Cardiac fibroblast (primary cell): ENCODE measurements at regions not wholly inside any gene's neighbourhood (a gene's known extent, or its start where the extent isn't known, plus 50 kb on each side); places are given as distances from the start of the nearest gene placed in this dataset.

ENCODE experiments used
- DNase-seq, 2 donors: peaks; one replicate each; pipeline versions ENCODE4 v3.0.0 to v3.0.0-alpha.2; 2010; ENCODE audit warnings: low read depth in 2 of 2
- H3K4me3 ChIP-seq, 2 donors: replicated peaks in 1 of 2; 1 replicate in 1 of 2; 2 replicates in 1 of 2; pipeline ENCODE4 v1.5.1; 2011; ENCODE audit warnings: low read depth in 2 of 2, low read length in 2 of 2, mild to moderate bottlenecking in 2 of 2, moderate library complexity in 1 of 2
- TF ChIP-seq, protein P1 (sequence below): IDR thresholded peaks from one replicate; pipeline ENCODE4 v1.5.1; 2011; ENCODE audit warnings: low read depth, mild to moderate bottlenecking, low read length, inconsistent platforms

DNA sequence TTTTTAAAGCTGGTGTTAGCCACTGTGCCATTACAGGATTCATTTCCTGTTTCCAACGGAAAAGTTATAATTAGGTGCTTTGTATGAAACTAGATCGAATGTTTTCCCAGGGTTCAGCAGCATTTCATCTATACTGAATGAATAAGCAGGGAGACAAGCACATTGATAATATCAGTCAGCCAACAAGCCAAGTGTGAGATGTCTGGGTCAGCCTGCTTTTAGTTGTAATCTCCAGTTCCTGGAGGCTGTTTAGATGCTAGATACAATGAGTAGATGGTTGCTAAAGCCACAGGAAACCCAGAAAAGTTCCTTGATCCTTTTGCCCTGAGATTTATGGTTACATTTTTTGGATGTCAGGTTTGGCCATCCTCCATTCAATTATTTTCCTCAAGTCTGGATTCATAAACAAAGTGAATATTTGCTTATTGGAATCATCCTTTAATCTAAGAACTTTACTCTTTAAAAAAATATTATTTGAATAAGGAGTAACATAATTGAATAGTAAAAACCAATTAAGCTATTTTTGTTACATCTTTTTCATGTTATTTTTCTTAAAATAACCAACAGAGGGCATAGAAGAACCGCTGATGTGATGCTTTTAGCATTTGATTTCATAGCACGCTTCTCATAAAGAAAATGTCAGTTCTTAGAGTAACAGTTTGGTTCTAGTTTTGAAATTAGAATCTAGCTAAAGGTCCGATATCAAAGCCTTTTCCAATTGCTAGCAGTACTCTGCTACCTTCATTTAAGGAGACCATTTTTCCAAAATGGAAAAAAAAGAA, 76.6 kb downstream of the HSPA13 start:
- peak; percentile 19 to 43 for DNase-seq
- TF ChIP-seq, protein P1, sequence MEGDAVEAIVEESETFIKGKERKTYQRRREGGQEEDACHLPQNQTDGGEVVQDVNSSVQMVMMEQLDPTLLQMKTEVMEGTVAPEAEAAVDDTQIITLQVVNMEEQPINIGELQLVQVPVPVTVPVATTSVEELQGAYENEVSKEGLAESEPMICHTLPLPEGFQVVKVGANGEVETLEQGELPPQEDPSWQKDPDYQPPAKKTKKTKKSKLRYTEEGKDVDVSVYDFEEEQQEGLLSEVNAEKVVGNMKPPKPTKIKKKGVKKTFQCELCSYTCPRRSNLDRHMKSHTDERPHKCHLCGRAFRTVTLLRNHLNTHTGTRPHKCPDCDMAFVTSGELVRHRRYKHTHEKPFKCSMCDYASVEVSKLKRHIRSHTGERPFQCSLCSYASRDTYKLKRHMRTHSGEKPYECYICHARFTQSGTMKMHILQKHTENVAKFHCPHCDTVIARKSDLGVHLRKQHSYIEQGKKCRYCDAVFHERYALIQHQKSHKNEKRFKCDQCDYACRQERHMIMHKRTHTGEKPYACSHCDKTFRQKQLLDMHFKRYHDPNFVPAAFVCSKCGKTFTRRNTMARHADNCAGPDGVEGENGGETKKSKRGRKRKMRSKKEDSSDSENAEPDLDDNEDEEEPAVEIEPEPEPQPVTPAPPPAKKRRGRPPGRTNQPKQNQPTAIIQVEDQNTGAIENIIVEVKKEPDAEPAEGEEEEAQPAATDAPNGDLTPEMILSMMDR: peak; percentile 18

GRCh38 chr21:14303731-14304488, 79.0 kb downstream of the HSPA13 start:
- DNase-seq: no peak
- H3K4me3 ChIP-seq: no peak overlapping the region
- TF ChIP-seq, protein P1: no peak

More for the DNA sequence above, 76.6 kb downstream of the HSPA13 start:
- H3K4me3 ChIP-seq: no peak overlapping the region

GRCh38 chr21:14300074-14300473, 82.9 kb downstream of the HSPA13 start:
- TF ChIP-seq, protein P1: no peak
- no peak overlapping the region for H3K4me3 ChIP-seq
- no peak for DNase-seq

DNA sequence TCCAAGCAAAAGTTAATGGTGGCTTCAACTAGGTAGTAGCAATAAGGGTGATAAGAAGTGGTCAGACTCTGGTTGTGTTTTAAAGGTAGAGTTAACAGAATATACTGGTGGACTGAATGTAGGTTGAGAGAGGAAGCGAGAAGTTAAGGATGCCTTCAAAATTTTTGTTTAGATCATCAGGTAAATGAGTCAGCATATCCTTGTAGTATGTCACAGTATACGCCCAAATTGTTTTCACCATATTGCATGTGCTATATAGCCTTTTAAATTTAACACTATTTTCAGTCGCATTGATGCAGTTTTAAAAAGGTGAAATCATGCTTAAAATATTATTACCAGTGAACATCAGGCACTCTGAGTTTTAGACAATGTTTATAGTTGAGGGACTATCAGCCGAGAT, 74.6 kb downstream of the RBM11 start:
- TF ChIP-seq, protein P1: no peak
- no peak for DNase-seq
- no peak overlapping the region for H3K4me3 ChIP-seq

DNA sequence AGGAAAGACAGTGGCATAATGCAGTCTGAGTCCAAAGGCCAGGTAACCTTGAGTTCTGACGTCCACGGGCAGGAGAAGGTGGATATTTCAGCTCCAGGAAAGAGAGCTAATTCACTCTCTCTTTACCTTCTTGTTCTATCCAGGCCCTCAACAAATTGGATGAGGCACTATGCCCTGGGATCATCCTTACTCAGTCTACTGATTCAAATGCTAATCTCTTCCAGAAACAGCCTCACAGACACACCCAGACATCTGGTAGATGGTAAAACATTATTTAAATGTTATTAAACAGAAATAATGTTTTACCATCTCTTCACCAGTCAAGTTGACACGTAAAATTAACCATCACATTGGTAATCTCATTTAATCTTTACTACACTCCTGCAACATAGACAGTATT, 73.0 kb downstream of the RBM11 start:
- no peak for DNase-seq
- H3K4me3 ChIP-seq: no peak overlapping the region
- TF ChIP-seq, protein P1: no peak

DNA sequence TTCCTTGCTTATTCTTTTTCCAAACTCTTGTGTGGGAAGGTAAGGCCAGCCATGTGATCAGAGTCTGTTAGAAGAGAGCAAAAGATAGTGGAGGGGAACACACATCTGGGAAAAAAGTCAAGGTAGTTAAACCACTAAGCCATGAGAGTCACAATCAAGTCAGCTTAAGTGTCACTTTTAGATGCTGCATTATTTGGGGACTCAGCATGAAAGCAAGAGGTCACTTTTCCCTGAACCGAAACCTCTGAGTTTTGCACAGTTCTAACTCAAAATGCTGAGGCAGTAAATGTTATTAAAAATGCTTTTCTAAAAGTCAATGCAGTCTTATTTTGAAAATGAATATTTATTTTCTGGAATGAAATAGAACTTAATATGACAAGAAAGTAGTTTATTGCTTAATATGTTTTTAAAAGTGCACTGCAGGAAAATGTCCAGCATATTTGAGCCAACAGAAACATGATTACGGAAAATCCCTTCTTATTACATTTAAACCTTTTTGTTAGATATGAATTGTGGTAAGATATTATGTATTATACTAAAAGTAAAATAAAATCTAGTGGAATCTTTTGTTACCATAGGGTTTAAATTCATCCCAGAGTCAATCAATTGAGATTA, 69.3 kb downstream of the RBM11 start:
- H3K4me3 ChIP-seq: no peak overlapping the region
- TF ChIP-seq, protein P1: no peak
- no peak for DNase-seq
